GM21360 (cell line): ENCODE measurements at regions not wholly inside any gene's neighbourhood (a gene's known extent, or its start where the extent isn't known, plus 50 kb on each side); places are given as distances from the start of the nearest gene placed in this dataset.
A peak's percentile ranks its signal among the peaks of the same experiment; 100 is the strongest.
"Not testable (repeated sequence)": the region's sequence is repeated elsewhere in the genome, so short reads cannot be mapped to it uniquely, and the experiment has no call there.

Experiments used
- ATAC-seq: cut with Tn5 transposase; IDR thresholded peaks from one replicate; pipeline ENCODE4 v1.9.1; 2021; ENCODE audit warnings: mild to moderate bottlenecking, moderate library complexity; ENCODE audit not compliant: unreplicated experiment

DNA sequence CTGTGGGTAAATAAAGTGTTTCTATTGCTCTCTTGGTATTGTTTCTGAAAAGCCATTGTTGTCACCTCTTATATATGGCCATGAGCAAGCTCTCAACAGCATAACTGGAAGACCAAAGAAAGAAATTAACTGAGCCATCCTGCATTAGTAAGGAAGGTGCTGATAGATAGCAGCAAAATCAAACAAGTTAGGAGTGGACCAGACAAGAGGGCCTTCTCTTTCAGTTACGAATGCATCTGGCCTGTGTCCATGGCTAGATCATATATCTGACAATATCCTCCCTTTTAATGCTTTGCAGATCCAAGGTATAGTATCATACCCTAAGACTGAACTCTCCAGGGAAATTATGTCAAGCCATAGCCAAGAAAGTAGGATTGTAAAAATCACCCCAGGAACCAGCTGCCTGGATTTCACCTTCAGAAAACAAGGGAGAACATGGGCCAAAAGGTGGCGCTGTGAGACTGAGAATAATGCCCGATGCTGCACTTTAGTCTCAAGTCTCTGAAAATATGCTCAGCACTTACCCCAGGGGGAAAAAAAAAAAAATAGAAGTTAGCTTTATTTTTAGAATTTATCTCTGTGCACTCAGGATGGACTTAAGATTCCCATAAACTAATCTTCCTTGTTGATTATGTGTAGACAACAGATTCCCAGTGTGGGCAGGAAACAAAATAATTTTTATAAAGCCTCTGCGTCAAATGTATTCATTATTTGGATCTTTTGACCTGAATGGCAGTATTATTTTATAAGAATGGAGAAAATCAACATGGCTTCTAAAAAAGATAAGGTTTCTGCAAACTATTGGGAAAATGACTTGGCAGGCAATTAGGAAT lies 415.1 kb downstream of the ETS1 start:
- no peak for ATAC-seq

DNA sequence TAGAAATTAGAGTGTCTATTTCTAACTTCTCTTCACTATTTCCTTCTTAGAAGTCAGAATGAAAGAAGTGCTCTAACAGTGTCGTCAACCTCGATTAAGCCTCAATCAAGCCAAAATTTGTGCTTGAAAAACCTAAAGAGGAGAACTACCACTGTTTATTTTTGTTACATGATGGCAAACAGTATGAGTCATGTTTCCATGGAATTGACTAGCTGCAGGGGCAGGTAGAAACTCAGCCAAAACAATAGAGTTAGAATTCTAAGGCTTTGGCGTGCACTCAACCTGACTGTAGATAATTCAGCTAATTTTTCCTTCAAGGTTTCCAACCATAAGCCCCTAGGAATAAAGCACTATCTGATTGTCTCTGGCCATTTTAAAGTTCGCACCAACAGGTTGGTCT lies 415.9 kb downstream of the ETS1 start:
- no peak for ATAC-seq

DNA sequence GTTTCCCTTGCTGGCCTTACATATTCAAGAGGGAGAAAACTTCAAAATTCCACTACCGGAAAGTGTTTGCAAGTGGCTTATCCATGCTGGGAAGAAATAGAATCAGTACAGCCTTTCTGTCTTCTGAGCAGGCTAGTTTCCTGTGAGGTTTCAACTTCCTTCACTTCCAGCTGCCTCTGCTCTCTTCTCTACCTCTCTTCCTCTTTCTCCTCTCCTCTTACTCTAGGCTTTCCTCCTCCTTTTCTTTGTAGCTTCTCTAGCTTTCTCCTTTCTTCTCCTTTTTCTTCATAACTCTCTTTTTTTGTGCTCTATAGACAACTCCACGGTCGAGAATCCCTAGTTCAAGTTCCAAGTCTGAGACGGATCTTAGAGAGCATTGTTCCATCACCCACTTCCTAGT lies 421.8 kb downstream of the ETS1 start:
- no peak for ATAC-seq

DNA sequence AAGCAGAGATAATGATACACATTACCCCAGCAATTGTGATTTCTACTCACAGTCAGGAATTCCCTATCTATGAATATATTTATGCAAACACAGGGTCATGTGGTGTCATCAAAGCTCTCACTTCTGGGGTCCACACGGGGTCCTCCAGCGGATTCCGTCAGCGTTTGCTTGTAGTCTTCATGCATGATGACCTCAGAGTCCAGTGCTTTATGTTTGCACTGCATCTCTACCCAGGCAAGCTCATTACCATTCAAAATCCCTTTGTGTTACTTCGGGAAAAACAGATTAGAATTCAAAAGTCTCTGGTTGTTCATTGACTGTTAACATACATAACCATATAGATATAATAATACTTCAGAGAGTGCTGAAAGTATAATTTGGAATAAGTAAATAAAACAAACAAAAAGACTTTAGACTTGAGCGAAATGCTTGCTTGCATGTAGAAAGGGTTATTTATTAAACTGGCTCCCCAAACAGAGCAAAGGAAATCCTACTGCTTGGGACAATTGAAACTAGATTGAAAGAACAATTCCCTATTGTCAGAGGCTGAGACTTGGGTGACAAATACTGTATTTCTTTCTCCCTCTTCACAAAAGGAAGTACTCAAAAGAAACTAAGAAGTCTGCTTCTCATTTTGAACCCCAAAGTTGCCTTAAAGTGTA lies 423.1 kb downstream of the ETS1 start:
- no peak for ATAC-seq

DNA sequence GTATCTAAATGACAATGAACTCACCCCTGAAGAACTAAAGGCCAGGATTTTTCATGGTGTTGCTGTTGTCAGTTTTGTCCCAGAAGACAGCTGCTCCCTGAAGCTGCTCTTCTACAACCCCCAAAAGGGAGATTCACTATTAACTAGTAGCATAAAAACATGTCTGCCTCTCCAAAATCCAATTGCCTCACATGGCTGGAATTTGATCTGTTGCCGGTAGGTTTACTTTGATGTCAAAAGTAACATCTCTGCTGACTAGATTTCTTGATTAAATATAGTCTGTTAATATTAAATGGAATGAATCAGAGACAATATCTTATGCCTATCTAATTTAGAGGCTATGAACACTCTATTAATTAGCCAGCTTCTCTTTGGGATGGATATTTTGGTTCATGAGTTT lies 425.4 kb downstream of the ETS1 start:
- ATAC-seq, result no peak

DNA sequence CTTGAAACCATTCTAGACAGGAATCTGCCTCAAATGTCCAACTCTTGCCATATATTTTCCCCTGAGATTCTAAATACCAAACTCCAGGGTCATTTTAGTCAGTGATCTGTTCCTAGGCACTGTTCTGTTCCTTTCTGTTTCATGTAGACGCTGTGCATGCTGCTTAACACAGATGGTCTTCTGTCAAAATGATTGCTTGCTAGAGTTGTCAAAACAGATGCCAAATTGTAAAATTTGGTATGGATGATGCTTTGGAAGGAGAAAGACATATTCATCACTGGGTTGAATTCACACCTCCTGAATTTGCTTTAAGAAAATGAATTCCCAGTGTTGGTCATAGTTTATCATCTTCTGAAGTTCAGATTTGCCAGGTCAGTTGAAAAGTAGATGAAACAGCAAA lies 425.9 kb downstream of the ETS1 start:
- ATAC-seq, result no peak

DNA sequence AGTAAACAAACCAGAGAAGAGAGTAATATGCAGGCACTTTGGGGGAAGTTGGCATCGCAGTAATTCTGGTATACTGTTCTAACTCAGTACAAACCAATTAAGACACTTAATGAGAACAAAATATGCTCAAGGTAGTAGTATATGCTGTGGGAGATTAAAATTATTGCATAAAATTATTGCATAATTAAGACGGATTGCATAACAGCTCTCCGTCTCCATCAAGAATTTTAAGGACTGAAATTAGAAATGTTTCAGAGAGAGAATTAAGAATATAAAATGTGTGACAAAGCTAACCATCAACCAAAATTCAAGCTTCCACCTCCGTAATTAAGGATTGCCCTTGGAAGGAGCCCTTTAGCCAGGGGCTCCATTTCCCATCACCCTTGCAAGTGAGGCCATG lies 428.5 kb downstream of the ETS1 start:
- no peak for ATAC-seq

DNA sequence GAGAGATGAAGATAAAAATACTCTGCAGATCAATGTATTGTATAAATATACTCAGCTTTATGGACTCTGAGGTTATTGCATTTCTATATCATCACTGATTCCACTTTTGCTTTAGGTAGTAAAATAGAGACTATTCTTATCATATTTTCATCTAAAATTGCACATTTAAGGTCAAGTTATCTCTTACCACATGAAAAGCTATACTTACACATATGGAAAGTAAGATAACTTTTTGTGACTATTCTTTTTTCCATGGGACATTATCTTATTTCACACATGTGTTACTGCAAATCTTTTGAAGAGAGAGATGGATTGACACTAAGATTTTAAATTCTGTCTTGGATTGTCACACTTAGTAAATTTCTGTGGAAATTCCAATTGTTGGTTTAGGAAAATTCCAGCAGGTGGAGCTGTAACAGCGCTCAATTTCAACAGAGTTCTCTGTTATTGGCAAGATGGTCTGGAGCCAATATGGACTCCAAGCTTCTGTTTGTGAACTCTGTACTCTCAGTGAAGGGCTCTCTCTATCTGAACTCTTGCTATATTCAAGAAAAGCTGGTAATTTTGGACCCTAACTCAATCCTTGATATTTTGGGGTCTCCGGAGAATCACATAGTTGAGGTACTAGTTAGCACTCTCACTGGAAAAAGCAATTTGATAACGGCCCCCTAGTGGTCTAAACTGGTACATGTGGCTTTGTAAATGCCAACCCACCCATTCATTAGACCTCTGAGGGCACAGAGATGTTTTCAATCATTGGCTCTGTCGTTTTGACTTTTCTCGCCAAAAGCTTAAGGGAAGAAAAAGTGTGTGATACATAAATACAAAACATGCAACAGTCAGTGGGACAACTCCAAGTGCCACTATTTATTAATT lies 429.7 kb downstream of the ETS1 start:
- ATAC-seq, result peak; percentile 94

DNA sequence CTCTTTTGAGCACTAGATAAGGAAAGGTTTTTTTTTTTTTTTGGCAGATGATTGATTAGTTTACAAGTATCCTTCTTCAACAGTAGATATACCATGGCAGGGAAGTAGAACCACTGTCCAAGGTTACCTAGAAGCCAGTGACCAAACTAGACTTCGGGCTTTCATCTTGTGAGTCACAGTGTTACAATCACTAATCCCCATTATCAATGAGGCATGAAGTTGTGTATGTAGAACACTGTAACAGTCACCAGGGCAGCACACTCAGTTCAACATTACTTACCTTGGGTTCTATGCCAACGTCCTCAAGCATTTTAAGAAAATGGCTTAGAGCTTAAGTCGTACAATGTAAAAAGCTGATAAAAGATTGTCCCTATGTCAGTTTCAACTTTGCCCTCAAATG lies 430.9 kb downstream of the ETS1 start:
- no peak for ATAC-seq

DNA sequence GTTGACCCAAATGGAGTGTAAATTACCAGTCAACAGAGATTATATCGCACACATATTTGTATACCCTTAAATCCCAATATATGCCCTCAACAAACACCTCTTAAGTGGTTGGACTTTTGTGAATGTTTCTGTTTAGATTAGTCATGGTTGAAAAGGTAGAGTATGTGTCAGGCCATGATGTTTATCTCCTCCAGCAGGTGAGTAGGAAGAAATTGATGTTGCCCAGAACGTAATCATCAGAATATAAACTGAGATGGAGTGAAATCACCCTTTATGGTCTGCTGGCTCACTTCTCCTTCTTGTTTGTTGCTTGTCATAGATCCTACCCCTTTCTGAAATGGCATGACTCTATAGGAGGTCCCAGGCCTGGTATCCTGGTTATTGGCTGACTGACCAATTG lies 431.8 kb downstream of the ETS1 start:
- no peak for ATAC-seq

DNA sequence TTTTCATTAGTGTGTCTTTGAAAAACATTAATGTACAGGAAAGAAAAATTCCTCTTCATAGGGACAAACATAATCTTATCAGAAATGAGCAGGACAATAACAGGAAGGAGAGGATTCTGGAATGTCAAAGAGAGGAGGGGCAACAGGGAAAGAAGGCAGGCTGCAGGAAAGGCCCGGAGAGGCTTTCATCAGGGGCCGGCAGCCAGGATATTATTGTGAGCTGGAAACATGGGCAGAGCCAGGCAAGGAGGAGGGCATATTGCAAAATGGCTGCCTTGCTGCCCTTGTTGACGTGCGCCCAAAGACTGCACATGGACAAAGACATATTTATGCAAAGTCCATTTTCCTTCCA lies 433.7 kb downstream of the ETS1 start:
- no peak for ATAC-seq

DNA sequence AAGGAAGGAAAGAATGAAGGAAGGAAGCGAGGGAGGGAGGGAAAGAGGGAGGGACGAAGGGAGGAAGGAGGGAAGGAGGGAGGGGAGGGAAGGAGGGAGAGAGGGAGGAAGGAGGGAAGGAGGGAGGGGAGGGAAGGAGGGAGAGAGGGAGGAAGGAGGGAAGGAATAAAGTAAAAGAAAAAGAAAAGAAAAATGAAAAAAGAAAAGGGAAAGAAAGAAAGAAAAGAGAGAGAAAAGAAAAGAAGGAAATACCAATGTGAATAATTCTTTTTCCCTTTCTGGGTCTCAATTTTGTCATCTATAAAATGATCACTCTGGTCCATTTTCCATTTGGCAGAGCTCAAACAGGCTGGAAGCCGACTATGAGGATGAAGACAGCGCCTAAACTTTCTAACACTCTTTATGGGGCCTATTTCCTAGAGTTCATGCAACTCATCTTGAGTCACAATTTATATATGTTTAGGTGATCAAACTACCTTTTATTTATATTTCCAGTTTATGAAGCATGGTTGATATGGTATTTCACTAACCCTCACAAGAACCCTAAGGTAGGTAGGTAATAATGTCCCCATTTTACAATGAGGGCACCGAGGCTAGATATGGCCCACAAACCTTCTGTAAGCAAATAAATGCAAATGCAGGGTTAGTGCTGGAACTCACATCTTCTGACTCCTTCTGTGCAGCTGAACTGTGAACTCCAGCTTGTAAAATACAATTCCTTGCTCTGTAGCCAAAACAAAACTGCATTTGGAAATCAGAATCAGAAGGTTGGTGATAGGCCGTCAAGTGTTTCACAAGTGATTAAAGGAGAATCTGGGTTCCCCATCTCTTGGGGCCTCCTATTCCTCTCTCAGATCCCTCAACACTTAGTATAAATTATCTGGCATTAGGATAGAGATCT lies 434.3 kb downstream of the ETS1 start:
- no peak for ATAC-seq

DNA sequence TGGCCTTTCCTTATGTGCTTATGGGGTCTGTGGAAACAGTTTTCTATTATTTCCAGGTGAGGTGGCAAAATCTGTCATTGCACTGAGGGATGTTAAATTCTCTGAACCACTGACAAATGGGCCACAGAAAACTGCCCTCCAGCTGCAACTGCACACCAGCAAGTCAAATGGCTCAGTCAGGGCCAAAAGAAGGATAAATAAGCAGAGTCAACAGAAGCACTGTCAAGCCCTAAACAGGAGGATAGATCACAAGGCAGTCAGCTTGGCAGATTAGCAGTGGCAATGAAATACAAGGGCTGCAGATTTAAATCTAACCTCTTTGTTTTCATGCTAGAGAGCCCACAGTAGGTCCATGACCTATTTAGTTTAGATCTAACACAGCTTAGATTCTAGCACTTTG lies 435.6 kb downstream of the ETS1 start:
- no peak for ATAC-seq

DNA sequence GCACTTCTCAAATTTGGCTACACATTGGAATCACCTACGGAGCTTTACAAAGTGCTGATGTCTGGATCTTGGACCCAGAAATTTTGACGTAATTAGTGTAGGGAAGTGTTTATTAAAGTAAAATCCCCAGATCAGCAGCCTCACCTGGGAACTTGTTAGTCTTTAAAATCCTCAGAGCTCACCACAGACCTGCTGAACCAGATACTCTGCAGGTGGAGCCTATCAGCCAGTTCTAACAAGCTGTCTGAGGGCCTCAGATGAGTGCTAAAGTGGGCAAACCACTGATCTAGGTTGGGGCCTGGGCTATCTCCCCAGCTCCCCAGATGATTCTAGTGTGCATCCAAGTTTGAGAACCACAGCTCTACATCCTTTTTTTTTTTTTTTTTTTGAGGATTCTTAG lies 436.0 kb downstream of the ETS1 start:
- no peak for ATAC-seq

DNA sequence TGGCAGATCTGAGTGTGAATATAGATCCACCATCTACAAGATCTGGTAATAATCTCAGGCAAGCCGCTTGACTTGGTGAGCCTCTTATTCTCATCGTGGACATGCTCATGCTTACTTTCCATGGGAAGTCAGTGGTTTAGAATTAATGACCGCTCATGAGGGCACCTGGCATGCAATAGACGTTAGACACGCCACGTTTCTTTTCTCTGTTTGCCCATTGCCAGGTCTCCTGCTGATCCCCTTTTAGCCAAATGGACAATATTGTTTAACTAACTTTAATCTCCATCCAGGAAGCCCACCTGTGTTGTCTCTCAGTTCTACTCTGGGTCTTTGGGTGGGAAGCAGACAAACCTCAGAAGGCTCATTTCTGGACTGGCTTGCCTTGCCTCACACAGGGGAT lies 439.1 kb downstream of the ETS1 start:
- ATAC-seq, result no peak

DNA sequence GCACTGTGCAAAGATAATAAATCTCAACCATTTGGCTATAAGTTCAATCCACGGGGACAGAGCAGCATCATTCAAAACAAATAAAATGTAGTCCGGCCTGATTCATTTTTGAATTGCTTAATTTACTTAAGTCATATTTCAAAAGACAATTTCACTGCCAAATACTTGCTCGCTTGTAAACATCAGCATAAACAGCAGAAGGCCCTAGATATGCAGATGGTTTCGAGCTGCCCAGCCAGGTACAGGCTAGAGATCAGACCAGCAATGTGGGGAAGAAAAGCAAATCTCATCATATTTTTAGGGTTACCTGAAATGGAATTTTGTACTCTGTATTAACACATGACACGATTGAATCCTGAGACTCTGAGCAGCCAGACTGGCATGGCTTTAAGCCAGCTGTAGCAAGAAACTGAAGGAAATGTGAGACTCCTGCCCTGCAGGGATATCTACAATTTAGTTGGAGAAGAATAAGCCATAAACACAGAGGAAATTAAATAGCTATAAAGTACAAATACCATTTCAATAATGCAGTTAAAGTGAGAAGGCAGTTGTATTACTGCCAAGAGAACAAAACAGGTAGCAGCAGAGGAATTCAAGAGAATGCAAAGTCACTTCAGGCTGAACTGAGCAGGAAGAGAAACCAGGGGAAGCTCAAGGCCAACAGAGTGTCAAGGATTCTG lies 440.3 kb downstream of the ETS1 start:
- ATAC-seq, result no peak

DNA sequence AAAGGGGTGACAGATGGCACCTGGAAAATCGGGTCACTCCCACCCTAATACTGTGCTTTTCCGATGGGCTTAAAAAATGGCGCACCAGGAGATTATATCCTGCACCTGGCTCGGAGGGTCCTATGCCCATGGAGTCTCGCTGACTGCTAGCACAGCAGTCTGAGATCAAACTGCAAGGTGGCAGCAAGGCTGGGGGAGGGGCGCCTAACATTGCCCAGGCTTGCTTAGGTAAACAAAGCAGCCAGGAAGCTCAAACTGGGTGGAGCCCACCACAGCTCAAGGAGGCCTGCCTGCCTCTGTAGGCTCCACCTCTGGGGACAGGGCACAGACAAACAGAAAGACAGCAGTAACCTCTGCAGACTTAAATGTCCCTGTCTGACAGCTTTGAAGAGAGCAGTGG lies 447.1 kb downstream of the ETS1 start:
- not testable (repeated sequence) for ATAC-seq

DNA sequence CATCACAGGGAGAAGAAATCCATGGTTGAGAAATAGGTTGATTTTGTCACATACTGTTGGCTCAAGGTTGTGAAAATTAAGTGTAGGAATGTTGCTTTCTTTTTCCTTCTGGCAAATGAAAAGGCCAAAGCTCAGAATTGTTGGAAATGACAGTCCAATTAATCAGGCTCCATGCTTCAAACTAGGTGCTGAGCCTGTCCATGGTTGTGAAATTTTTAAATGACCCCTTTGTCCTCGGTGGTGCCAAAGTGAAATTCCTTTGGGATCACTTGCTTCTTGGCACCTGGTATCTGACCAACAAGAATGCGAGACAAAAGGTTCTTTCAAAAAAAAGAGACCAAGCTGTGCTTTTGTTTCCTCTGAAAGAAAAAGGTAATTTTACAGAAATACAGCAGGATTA lies 451.9 kb downstream of the ETS1 start:
- ATAC-seq, result no peak

DNA sequence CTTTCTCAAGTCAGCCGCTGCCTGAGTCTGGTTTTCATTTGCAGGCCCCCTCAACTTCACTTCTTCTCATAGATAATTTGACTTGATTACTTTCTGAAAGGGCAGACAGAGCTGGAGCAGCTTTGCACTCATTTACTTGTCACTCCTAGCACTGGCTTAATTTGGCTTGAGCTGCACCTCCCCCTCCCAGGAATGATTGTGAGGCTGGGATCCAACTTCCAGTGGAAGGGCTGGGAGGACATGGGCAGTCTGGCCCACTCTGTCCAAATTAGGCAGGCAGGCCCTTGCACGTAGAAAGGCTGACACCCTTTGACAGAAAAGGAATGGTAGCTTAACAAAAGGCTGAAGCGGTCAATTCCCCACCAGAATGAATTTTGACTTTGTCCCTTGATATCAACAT lies 453.9 kb downstream of the ETS1 start:
- ATAC-seq, result no peak

DNA sequence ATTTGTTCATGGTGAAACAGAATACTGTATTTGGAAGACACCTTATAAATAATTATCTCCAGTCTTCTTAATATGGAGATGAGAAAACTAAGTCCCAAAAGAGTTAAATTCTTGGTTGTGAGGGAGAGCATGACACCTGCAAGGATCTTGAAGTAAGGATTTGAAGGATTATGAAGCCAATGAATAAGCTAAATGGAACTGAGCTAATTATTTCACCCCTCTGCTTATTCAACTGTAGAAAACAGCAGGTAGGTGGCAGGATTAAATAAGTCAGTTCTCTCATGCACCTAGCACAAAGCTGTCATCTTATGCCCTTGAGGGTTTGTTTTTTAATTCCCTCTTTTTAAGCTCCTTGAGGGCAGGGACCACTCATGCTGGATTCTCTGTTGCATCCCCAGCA lies 457.3 kb downstream of the ETS1 start:
- no peak for ATAC-seq
